ENCODE measurements at regions not wholly inside any gene's neighbourhood (a gene's known extent, or its start where the extent isn't known, plus 50 kb on each side); places are given as distances from the start of the nearest gene placed in this dataset.
"Not testable (repeated sequence)": the region's sequence is repeated elsewhere in the genome, so short reads cannot be mapped to it uniquely, and the experiment has no call there.

DNA sequence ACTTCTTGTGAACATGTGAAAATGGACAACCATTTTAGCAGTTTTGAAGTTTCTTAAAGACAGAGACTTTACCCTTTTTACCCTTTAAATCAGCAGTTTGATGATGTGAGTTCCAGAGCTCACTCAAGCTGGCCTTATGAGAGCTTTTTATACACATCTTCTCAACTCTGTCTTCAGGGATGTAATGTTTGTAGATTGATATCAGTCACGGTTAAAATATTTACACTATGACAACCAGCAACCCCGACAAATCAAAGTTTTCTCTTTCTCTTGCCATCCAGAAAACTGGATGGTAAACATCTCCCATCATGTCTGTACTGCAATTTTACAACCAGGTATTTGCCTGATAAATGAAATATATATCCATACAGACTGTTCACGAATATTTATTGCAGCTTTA lies 233.4 kb upstream of the ST8SIA4 start:
- 54% methylated on average over 3 of the region's 3 CpGs for WGBS
- Histone ChIP-seq H3K4me1 (ENCODE audit: insufficient read depth) (no peaks in the 10 kb centered on the region), H3K36me3 (ENCODE audit: insufficient read depth) (no peaks in the 10 kb centered on the region), H3K4me3 (ENCODE audit: low read depth, low read length) (no peak overlapping the region), H3K27ac (ENCODE audit: low read depth) (no peak overlapping the region)
- DNase-seq (ENCODE audit: extremely low spot score): no peak

DNA sequence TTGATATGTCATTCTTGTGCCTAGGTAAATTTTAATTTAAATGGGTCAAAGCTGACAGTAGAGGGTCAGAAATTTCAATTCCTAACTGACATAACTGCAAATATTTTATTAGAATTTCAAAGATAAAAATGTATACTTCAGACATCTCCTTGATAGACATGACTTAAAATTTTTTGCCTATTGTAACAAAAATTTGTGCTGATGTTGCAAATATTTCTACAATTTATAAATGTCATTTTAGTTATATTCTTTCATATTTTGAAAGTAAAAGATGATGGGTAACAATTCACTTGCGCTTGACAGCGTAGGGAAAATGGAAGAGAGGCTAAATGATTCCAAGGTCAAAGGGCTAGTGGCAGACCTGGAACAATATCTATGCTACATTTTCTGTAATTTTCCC lies 220.3 kb upstream of the ST8SIA4 start:
- no peak for DNase-seq (ENCODE audit: extremely low spot score)
- no peaks in the 10 kb centered on the region for H3K36me3 ChIP-seq (ENCODE audit: insufficient read depth)
- 84% methylated on average over 2 of the region's 2 CpGs for WGBS
- no peaks in the 10 kb centered on the region for H3K4me1 ChIP-seq (ENCODE audit: insufficient read depth)
- H3K4me3 ChIP-seq (ENCODE audit: low read depth, low read length): no peak overlapping the region
- no peak overlapping the region for H3K27ac ChIP-seq (ENCODE audit: low read depth)

- H3K4me1 ChIP-seq (ENCODE audit: insufficient read depth): no peaks in the 10 kb centered on the region
- H3K4me3 ChIP-seq (ENCODE audit: low read depth, low read length): no peak overlapping the region
- no peak overlapping the region for H3K27ac ChIP-seq (ENCODE audit: low read depth)
- no peak for DNase-seq (ENCODE audit: extremely low spot score)
- no peaks in the 10 kb centered on the region for H3K36me3 ChIP-seq (ENCODE audit: insufficient read depth)
Measured at GRCh38 chr5:101112645-101113044, 209.6 kb upstream of the ST8SIA4 start.

- Histone ChIP-seq H3K4me3 (ENCODE audit: low read depth, low read length) (no peak overlapping the region), H3K27ac (ENCODE audit: low read depth) (no peak overlapping the region), H3K4me1 (ENCODE audit: insufficient read depth) (no peaks in the 10 kb centered on the region), H3K36me3 (ENCODE audit: insufficient read depth) (no peaks in the 10 kb centered on the region)
- 80% methylated on average over 1 of the region's 1 CpG for WGBS
- DNase-seq (ENCODE audit: extremely low spot score): no peak
Measured at GRCh38 chr5:101103874-101104273, 200.8 kb upstream of the ST8SIA4 start.

- Histone ChIP-seq H3K36me3 (ENCODE audit: insufficient read depth) (no peaks in the 10 kb centered on the region), H3K27ac (ENCODE audit: low read depth) (no peak overlapping the region), H3K4me1 (ENCODE audit: insufficient read depth) (no peaks in the 10 kb centered on the region), H3K4me3 (ENCODE audit: low read depth, low read length) (no peak overlapping the region)
- no peak for DNase-seq (ENCODE audit: extremely low spot score)
Measured at GRCh38 chr5:101102506-101102905, 199.4 kb upstream of the ST8SIA4 start.

GRCh38 chr5:101091902-101092301 lies 188.8 kb upstream of the ST8SIA4 start:
- H3K27ac ChIP-seq (ENCODE audit: low read depth): no peak overlapping the region
- H3K4me3 ChIP-seq (ENCODE audit: low read depth, low read length): no peak overlapping the region
- no peaks in the 10 kb centered on the region for H3K36me3 ChIP-seq (ENCODE audit: insufficient read depth)
- no peaks in the 10 kb centered on the region for H3K4me1 ChIP-seq (ENCODE audit: insufficient read depth)
- no peak for DNase-seq (ENCODE audit: extremely low spot score)
- 74% methylated on average over 1 of the region's 1 CpG for WGBS

- Histone ChIP-seq H3K36me3 (ENCODE audit: insufficient read depth) (no peaks in the 10 kb centered on the region), H3K4me1 (ENCODE audit: insufficient read depth) (no peaks in the 10 kb centered on the region), H3K27ac (ENCODE audit: low read depth) (no peak overlapping the region), H3K4me3 (ENCODE audit: low read depth, low read length) (no peak overlapping the region)
- WGBS: 92% methylated on average over 1 of the region's 1 CpG
- no peak for DNase-seq (ENCODE audit: extremely low spot score)
Measured at GRCh38 chr5:101084353-101084752, 181.3 kb upstream of the ST8SIA4 start.

- H3K27ac ChIP-seq (ENCODE audit: low read depth): no peak overlapping the region
- WGBS: 47% methylated on average over 5 of the region's 5 CpGs
- H3K4me3 ChIP-seq (ENCODE audit: low read depth, low read length): no peak overlapping the region
- H3K36me3 ChIP-seq (ENCODE audit: insufficient read depth): no peaks in the 10 kb centered on the region
- no peaks in the 10 kb centered on the region for H3K4me1 ChIP-seq (ENCODE audit: insufficient read depth)
- no peak for DNase-seq (ENCODE audit: extremely low spot score)
Measured at GRCh38 chr5:101080462-101081240, 177.6 kb upstream of the ST8SIA4 start.

DNA sequence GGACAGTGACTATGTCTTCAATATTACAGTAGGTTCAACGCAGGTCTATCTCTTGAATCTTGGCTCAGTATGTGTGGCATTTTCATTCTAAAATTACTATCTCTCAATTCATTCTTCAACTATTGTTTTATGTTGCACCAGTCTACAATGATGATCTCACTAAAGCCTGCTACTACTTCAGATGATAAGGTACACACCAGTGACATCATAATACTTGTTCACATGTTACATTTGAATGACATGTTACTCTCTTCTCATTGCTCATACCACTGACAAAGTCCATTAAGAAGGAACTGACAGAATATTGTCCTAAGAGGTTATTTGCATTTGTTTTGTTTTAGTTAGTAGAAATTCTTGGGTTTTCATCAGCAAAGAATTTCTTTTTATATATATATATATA lies 165.2 kb upstream of the ST8SIA4 start:
- Histone ChIP-seq H3K4me1 (ENCODE audit: insufficient read depth) (no peaks in the 10 kb centered on the region), H3K4me3 (ENCODE audit: low read depth, low read length) (no peak overlapping the region), H3K27ac (ENCODE audit: low read depth) (no peak overlapping the region), H3K36me3 (ENCODE audit: insufficient read depth) (no peaks in the 10 kb centered on the region)
- 80% methylated on average over 1 of the region's 1 CpG for WGBS
- no peak for DNase-seq (ENCODE audit: extremely low spot score)

GRCh38 chr5:101067429-101067828 lies 164.3 kb upstream of the ST8SIA4 start:
- no peak for DNase-seq (ENCODE audit: extremely low spot score)
- H3K4me3 ChIP-seq (ENCODE audit: low read depth, low read length): no peak overlapping the region
- 26% methylated on average over 4 of the region's 4 CpGs for WGBS
- H3K36me3 ChIP-seq (ENCODE audit: insufficient read depth): no peaks in the 10 kb centered on the region
- no peaks in the 10 kb centered on the region for H3K4me1 ChIP-seq (ENCODE audit: insufficient read depth)
- H3K27ac ChIP-seq (ENCODE audit: low read depth): no peak overlapping the region

DNA sequence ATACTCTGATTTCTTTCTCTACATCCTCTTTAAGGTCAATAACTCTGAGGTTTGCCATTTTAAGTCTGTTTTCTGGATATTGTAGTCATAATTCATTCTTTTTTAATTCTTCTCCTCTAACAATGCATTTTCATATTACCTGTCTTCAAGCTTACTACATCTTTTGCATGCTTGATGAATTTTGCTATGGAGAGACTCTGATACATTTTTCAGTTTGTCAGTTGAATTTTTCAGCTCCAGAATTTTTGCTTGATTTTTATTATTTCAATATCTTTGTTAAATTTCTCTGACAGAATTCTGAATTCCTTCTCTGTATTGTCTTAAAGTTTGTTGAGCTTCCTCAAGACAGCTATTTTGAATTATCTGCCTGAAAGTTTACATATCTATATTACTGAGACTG lies 159.8 kb upstream of the ST8SIA4 start:
- no peak for DNase-seq (ENCODE audit: extremely low spot score)
- Histone ChIP-seq H3K27ac (ENCODE audit: low read depth) (no peak overlapping the region), H3K4me3 (ENCODE audit: low read depth, low read length) (no peak overlapping the region), H3K4me1 (ENCODE audit: insufficient read depth) (no peaks in the 10 kb centered on the region), H3K36me3 (ENCODE audit: insufficient read depth) (no peaks in the 10 kb centered on the region)

- Histone ChIP-seq H3K36me3 (ENCODE audit: insufficient read depth) (no peaks in the 10 kb centered on the region), H3K4me1 (ENCODE audit: insufficient read depth) (no peaks in the 10 kb centered on the region), H3K27ac (ENCODE audit: low read depth) (no peak overlapping the region), H3K4me3 (ENCODE audit: low read depth, low read length) (no peak overlapping the region)
- 74% methylated on average over 2 of the region's 2 CpGs for WGBS
- DNase-seq (ENCODE audit: extremely low spot score): no peak
Measured at GRCh38 chr5:101047181-101047580, 144.1 kb upstream of the ST8SIA4 start.

GRCh38 chr5:101045689-101046088 lies 142.6 kb upstream of the ST8SIA4 start:
- Histone ChIP-seq H3K4me1 (ENCODE audit: insufficient read depth) (no peaks in the 10 kb centered on the region), H3K36me3 (ENCODE audit: insufficient read depth) (no peaks in the 10 kb centered on the region), H3K4me3 (ENCODE audit: low read depth, low read length) (no peak overlapping the region), H3K27ac (ENCODE audit: low read depth) (no peak overlapping the region)
- no peak for DNase-seq (ENCODE audit: extremely low spot score)
- WGBS: 67% methylated on average over 3 of the region's 3 CpGs

- H3K4me1 ChIP-seq (ENCODE audit: insufficient read depth); DNase-seq (ENCODE audit: extremely low spot score); H3K27ac ChIP-seq (ENCODE audit: low read depth); H3K36me3 ChIP-seq (ENCODE audit: insufficient read depth); H3K4me3 ChIP-seq (ENCODE audit: low read depth, low read length): not testable (repeated sequence)
Measured at GRCh38 chr5:101040002-101040401, 136.9 kb upstream of the ST8SIA4 start.

DNA sequence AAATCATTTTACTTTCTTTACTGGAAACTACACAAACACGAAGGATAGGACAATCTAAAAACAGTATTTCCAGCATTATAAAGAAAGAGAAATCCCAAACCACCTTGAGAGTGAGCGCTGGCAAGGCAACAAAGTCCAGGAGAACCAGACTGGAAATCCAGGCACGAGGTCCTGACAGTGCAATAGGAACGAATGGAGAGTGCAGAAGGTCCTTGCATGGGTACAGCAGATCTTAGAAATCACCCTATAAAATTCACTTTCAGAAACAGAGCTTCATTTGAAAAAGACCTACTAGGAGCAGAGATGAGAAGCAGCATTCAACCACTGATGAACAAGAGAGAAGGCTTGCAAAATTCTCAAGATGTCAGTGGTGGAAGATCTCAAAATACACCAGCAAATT lies 133.7 kb upstream of the ST8SIA4 start:
- no peak for DNase-seq (ENCODE audit: extremely low spot score)
- 56% methylated on average over 4 of the region's 4 CpGs for WGBS
- Histone ChIP-seq H3K4me3 (ENCODE audit: low read depth, low read length) (no peak overlapping the region), H3K36me3 (ENCODE audit: insufficient read depth) (no peaks in the 10 kb centered on the region), H3K4me1 (ENCODE audit: insufficient read depth) (no peaks in the 10 kb centered on the region), H3K27ac (ENCODE audit: low read depth) (no peak overlapping the region)

Measured in urinary bladder (tissue), 3 donors.